Upper lobe of right lung (tissue), 1 donor: ENCODE measurements at regions not wholly inside any gene's neighbourhood (a gene's known extent, or its start where the extent isn't known, plus 50 kb on each side); places are given as distances from the start of the nearest gene placed in this dataset.

Source experiments
- ATAC-seq: fragments of 200-7000 bp; cut with Tn5 transposase; one replicate; pipeline ENCODE4 v1.9.1; 2020; ENCODE audit warnings: mild to moderate bottlenecking, moderate library complexity
- DNase-seq: peaks from one replicate; pipeline ENCODE4 v3.0.0-alpha.2; 2020
- H3K27ac ChIP-seq: fragments of 200-600 bp; one replicate; pipeline ENCODE4 v1.8.0; 2022
- H3K27me3 ChIP-seq: fragments of 200-600 bp; one replicate; pipeline ENCODE4 v1.8.0; 2022; ENCODE audit warnings: mild to moderate bottlenecking
- H3K36me3 ChIP-seq: fragments of 200-600 bp; one replicate; pipeline ENCODE4 v1.8.0; 2022
- H3K4me1 ChIP-seq: fragments of 200-600 bp; one replicate; pipeline ENCODE4 v1.8.0; 2022
- H3K4me3 ChIP-seq: fragments of 200-600 bp; one replicate; pipeline ENCODE4 v1.8.0; 2022; ENCODE audit warnings: mild to moderate bottlenecking
- H3K9me3 ChIP-seq: fragments of 200-600 bp; one replicate; pipeline ENCODE4 v1.8.0; 2022
- CTCF ChIP-seq: fragments of 200-600 bp; IDR thresholded peaks from one replicate; pipeline ENCODE4 v1.8.0; 2022; ENCODE audit warnings: antibody characterized with exemption
- intact Hi-C: fragments of 100-400 bp; cut with DNase I; formaldehyde crosslinking; loops from one replicate; pipeline ENCODE4 v1.11.0; 2022
- donor health status: DM: no; HTN: yes; CAD: no; lungs with severe emphysema.

GRCh38 chrX:104318330-104319009, 63.7 kb upstream of the ESX1 start:
- Histone ChIP-seq H3K36me3 (no peaks in the 10 kb centered on the region), H3K9me3 (no peaks in the 10 kb centered on the region), H3K27me3 (no peaks in the 10 kb centered on the region), H3K4me1 (no peaks in the 10 kb centered on the region), H3K27ac (no peak overlapping the region), H3K4me3 (no peak overlapping the region)
- DNase-seq (no peak), ATAC-seq (no peak)
- no peak for TF ChIP-seq CTCF
- intact Hi-C loops = no loop called here

DNA sequence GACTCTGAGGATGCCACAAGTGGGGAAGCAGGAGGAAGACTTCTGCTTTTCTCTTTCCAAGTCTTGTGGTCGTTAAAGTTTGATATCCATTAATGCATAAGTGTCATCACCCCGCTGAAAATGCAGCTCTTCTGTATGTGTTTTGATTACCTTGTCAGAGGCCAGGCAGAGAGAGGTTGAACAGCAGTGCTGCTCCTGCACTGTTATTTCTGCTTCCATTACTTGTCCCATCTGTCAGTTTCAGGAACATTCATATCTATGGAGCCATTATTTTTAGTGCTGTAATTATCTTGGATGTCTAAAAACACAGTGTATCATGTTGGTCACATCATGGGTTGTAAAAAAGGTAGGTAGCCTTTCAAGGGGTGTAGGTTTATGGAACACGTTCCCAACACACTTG, 62.0 kb upstream of the ESX1 start:
- no peaks in the 10 kb centered on the region for H3K4me1 ChIP-seq
- intact Hi-C loops = no loop called here
- no peak overlapping the region for H3K27ac ChIP-seq
- ATAC-seq = no peak
- no peaks in the 10 kb centered on the region for H3K27me3 ChIP-seq
- no peaks in the 10 kb centered on the region for H3K9me3 ChIP-seq
- TF ChIP-seq CTCF = no peak
- no peak for DNase-seq
- H3K36me3 ChIP-seq = no peaks in the 10 kb centered on the region
- H3K4me3 ChIP-seq = no peak overlapping the region

DNA sequence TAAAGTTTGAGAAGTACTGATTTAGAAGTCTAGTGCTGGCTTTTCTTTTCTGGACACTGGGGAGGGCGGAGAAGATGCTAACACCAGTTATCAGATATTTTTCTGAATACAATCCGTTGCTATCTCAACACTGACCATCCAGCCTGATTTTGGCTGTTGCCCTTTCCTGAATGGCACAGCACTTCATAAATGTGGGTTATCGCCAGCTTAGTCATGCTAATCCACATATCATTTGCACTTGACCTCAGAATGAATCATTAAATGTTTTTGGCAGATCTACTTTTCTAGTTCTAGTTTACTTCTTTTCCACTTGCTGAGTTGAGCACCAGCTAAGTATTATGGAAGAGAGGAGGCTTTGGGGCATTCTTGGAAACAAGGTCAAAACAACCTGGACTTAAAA, 60.8 kb upstream of the ESX1 start:
- intact Hi-C loops = no loop called here
- H3K27ac ChIP-seq = no peak overlapping the region
- no peak for TF ChIP-seq CTCF
- no peaks in the 10 kb centered on the region for H3K27me3 ChIP-seq
- no peak overlapping the region for H3K4me3 ChIP-seq
- ATAC-seq (no peak), DNase-seq (no peak)
- no peaks in the 10 kb centered on the region for H3K36me3 ChIP-seq
- H3K4me1 ChIP-seq = no peaks in the 10 kb centered on the region
- H3K9me3 ChIP-seq = no peaks in the 10 kb centered on the region

- ATAC-seq = no peak
- H3K27me3 ChIP-seq = no peaks in the 10 kb centered on the region
These were observed 56.0 kb upstream of the ESX1 start for GRCh38 chrX:104310657-104311254.

GRCh38 chrX:104310090-104310489, 55.4 kb upstream of the ESX1 start:
- ATAC-seq (no peak), DNase-seq (no peak)

More at GRCh38 chrX:104310657-104311254, 56.0 kb upstream of the ESX1 start:
- Histone ChIP-seq H3K4me3 (no peak overlapping the region), H3K9me3 (no peaks in the 10 kb centered on the region), H3K4me1 (no peaks in the 10 kb centered on the region), H3K36me3 (no peaks in the 10 kb centered on the region), H3K27ac (no peak overlapping the region)
- no peak for DNase-seq
- intact Hi-C loops = no loop called here
- TF ChIP-seq CTCF = no peak

More at GRCh38 chrX:104310090-104310489, 55.4 kb upstream of the ESX1 start:
- TF ChIP-seq CTCF = no peak
- Histone ChIP-seq H3K27me3 (no peaks in the 10 kb centered on the region), H3K36me3 (no peaks in the 10 kb centered on the region), H3K4me3 (no peak overlapping the region), H3K4me1 (no peaks in the 10 kb centered on the region), H3K9me3 (no peaks in the 10 kb centered on the region), H3K27ac (no peak overlapping the region)
- intact Hi-C loops = no loop called here
